NT2/D1 (cell line): ENCODE measurements at regions not wholly inside any gene's neighbourhood (a gene's known extent, or its start where the extent isn't known, plus 50 kb on each side); places are given as distances from the start of the nearest gene placed in this dataset.

Source experiments
- YY1 ChIP-seq: IDR thresholded peaks from 2 replicates; pipeline ENCODE4 v1.6.1; 2011; ENCODE audit not compliant: insufficient read length, insufficient read depth
- ZNF274 ChIP-seq: IDR thresholded peaks from 2 replicates; pipeline ENCODE4 v1.6.1; 2011; ENCODE audit warnings: mild to moderate bottlenecking, low read depth, low read length

DNA sequence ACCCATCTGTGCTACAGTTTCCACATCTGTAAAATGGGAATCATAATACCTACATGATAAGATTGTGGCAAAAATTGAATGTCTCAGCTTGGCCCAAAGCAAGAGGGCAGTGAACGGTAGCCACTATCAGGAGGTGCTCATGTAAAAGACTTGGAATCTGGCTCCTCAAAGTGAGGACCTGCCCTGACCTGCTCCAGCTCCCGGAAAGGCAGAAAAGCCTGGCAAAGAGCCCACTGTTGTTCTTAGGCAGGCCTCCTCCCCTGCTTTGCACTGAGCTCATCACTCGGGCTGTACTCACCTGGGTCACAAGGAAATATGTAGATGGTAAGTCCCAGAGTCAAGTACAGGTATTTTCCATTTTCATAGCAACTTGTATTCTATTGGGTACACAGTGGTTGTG is 250.7 kb upstream of the TBL1XR1 start:
- no peak for TF ChIP-seq ZNF274
- no peak for TF ChIP-seq YY1
